ENCODE measurements at regions not wholly inside any gene's neighbourhood (a gene's known extent, or its start where the extent isn't known, plus 50 kb on each side); places are given as distances from the start of the nearest gene placed in this dataset.
"Not testable (repeated sequence)": the region's sequence is repeated elsewhere in the genome, so short reads cannot be mapped to it uniquely, and the experiment has no call there.

DNA sequence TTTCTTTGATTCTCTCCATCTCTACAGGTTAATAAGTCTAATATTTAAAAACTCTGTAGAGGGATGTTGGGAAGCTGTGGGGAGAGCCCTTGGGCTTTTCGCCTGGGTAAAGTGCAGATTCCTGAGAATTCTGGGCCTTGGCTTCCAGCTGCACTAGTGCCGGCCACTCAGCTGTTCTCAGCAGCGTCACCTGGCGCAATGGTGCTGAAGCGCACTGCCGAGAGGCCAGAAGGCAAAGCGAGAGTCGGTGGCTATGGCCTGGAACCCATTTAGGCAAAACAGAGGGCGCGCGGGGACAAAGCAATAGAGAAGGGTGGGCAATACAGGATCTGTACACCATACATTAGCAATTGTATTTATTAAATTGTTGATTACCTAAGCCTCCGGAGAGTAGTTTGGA, 70.8 kb upstream of the FCGR1A start:
- TF ChIP-seq, protein P1, sequence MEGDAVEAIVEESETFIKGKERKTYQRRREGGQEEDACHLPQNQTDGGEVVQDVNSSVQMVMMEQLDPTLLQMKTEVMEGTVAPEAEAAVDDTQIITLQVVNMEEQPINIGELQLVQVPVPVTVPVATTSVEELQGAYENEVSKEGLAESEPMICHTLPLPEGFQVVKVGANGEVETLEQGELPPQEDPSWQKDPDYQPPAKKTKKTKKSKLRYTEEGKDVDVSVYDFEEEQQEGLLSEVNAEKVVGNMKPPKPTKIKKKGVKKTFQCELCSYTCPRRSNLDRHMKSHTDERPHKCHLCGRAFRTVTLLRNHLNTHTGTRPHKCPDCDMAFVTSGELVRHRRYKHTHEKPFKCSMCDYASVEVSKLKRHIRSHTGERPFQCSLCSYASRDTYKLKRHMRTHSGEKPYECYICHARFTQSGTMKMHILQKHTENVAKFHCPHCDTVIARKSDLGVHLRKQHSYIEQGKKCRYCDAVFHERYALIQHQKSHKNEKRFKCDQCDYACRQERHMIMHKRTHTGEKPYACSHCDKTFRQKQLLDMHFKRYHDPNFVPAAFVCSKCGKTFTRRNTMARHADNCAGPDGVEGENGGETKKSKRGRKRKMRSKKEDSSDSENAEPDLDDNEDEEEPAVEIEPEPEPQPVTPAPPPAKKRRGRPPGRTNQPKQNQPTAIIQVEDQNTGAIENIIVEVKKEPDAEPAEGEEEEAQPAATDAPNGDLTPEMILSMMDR (IDR thresholded peaks at IDR 0.05), result not testable (repeated sequence)
- TF ChIP-seq POLR2A (IDR thresholded peaks at IDR 0.05), result not testable (repeated sequence)

Measured in thyroid gland (tissue), 4 donors.